H9 (cell line): ENCODE measurements at regions not wholly inside any gene's neighbourhood (a gene's known extent, or its start where the extent isn't known, plus 50 kb on each side); places are given as distances from the start of the nearest gene placed in this dataset.

ENCODE experiments used
- DNase-seq: peaks from one replicate; pipeline ENCODE4 v3.0.0-alpha.2; 2017
- H2AFZ ChIP-seq: one replicate; pipeline ENCODE4 v1.6.1; 2013; ENCODE audit warnings: mild to moderate bottlenecking, low read length, control low read depth, moderate library complexity
- H2AK5ac ChIP-seq: 2 replicates; pipeline ENCODE4 v1.6.1; 2013; ENCODE audit warnings: low read length, control low read depth, mixed read lengths; ENCODE audit not compliant: insufficient read length
- H2BK120ac ChIP-seq: one replicate; pipeline ENCODE4 v1.6.1; 2013; ENCODE audit warnings: low read depth, mild to moderate bottlenecking, low read length, control low read depth, inconsistent platforms; ENCODE audit not compliant: poor library complexity, severe bottlenecking
- H2BK12ac ChIP-seq: 2 replicates; pipeline ENCODE4 v1.6.1; 2013; ENCODE audit warnings: low read length, control low read depth, mixed read lengths, low read depth; ENCODE audit not compliant: insufficient read length
- H2BK15ac ChIP-seq: 2 replicates; pipeline ENCODE4 v1.6.1; 2013; ENCODE audit warnings: low read depth, low read length, control low read depth
- H2BK20ac ChIP-seq: one replicate; pipeline ENCODE4 v1.6.1; 2013; ENCODE audit warnings: low read depth, mild to moderate bottlenecking, low read length, control low read depth, inconsistent platforms; ENCODE audit not compliant: poor library complexity, severe bottlenecking
- H2BK5ac ChIP-seq: 2 replicates; pipeline ENCODE4 v1.6.1; 2013; ENCODE audit warnings: low read length, control low read depth, mixed read lengths; ENCODE audit not compliant: insufficient read length
- H3K14ac ChIP-seq: 2 replicates; pipeline ENCODE4 v1.6.1; 2013; ENCODE audit warnings: low read length, control low read depth; ENCODE audit not compliant: insufficient read depth
- H3K18ac ChIP-seq: 2 replicates; pipeline ENCODE4 v1.6.1; 2013; ENCODE audit warnings: low read depth, mild to moderate bottlenecking, mixed read lengths, low read length, control low read depth; ENCODE audit not compliant: insufficient read length
- H3K23ac ChIP-seq: 2 replicates; pipeline ENCODE4 v1.6.1; 2013; ENCODE audit warnings: low read length, control low read depth, mixed read lengths, low read depth; ENCODE audit not compliant: insufficient read length
- H3K23me2 ChIP-seq: 2 replicates; pipeline ENCODE4 v1.6.1; 2013; ENCODE audit warnings: low read depth, mild to moderate bottlenecking, mixed read lengths, low read length, control low read depth; ENCODE audit not compliant: insufficient read length, poor library complexity, severe bottlenecking
- H3K27ac ChIP-seq: 2 replicates; pipeline ENCODE4 v1.5.1; 2013; ENCODE audit warnings: low read length, control low read depth, mixed read lengths, low read depth; ENCODE audit not compliant: insufficient read length
- H3K27me3 ChIP-seq: 2 replicates; pipeline ENCODE4 v1.6.1; 2013; ENCODE audit warnings: low read length, control low read depth, inconsistent platforms; ENCODE audit not compliant: insufficient read depth
- H3K4ac ChIP-seq: 2 replicates; pipeline ENCODE4 v1.6.1; 2013; ENCODE audit warnings: low read depth, mild to moderate bottlenecking, control low read depth, inconsistent platforms, low read length, moderate library complexity
- H3K4me1 ChIP-seq: 2 replicates; pipeline ENCODE4 v1.6.1; 2013; ENCODE audit warnings: low read length, control low read depth, inconsistent platforms; ENCODE audit not compliant: insufficient read depth
- H3K4me2 ChIP-seq: 2 replicates; pipeline ENCODE4 v1.6.1; 2013; ENCODE audit warnings: low read length, control low read depth, mixed read lengths; ENCODE audit not compliant: insufficient read length, insufficient read depth
- H3K56ac ChIP-seq: 2 replicates; pipeline ENCODE4 v1.6.1; 2013; ENCODE audit warnings: low read depth, mild to moderate bottlenecking, mixed read lengths, low read length, control low read depth; ENCODE audit not compliant: insufficient read length
- H3K79me1 ChIP-seq: 2 replicates; pipeline ENCODE4 v1.6.1; 2013; ENCODE audit warnings: low read depth, mild to moderate bottlenecking, moderate library complexity, low read length, control low read depth, inconsistent platforms; ENCODE audit not compliant: insufficient read depth, poor library complexity, severe bottlenecking
- H3K79me2 ChIP-seq: 2 replicates; pipeline ENCODE4 v1.6.1; 2013; ENCODE audit warnings: low read length, control low read depth, inconsistent platforms; ENCODE audit not compliant: insufficient read depth
- H3K9ac ChIP-seq: 2 replicates; pipeline ENCODE4 v1.6.1; 2013; ENCODE audit warnings: low read length, control low read depth, mixed read lengths; ENCODE audit not compliant: insufficient read length; ENCODE audit errors: extremely low read depth
- H3K9me3 ChIP-seq: one replicate; pipeline ENCODE4 v1.6.1; 2013; ENCODE audit warnings: low read depth, low read length, inconsistent platforms; ENCODE audit not compliant: control insufficient read depth
- H3T11ph ChIP-seq: one replicate; pipeline ENCODE4 v1.6.1; 2013; ENCODE audit warnings: mild to moderate bottlenecking, low read length, control low read depth, inconsistent platforms
- H4K20me1 ChIP-seq: one replicate; pipeline ENCODE4 v1.6.1; 2013; ENCODE audit not compliant: control insufficient read depth, insufficient read length, insufficient read depth
- H4K5ac ChIP-seq: 2 replicates; pipeline ENCODE4 v1.6.1; 2013; ENCODE audit warnings: low read depth, mild to moderate bottlenecking, mixed read lengths, low read length, control low read depth; ENCODE audit not compliant: insufficient read length
- H4K8ac ChIP-seq: replicated peaks from 2 replicates; pipeline ENCODE4 v1.6.1; 2013; ENCODE audit warnings: low read length, control low read depth, mixed read lengths, low read depth; ENCODE audit not compliant: insufficient read length
- H4K91ac ChIP-seq: 2 replicates; pipeline ENCODE4 v1.6.1; 2013; ENCODE audit warnings: low read depth, mild to moderate bottlenecking, moderate library complexity, mixed read lengths, low read length, control low read depth; ENCODE audit not compliant: insufficient read length
- H3K27ac Mint-ChIP-seq, 3 experiments: 2 replicates in 2 of 3; 3 replicates in 1 of 3; pipeline ENCODE4 v1.8.0; 2020 to 2021; ENCODE audit warnings: mixed read lengths in 3 of 3, mild to moderate bottlenecking in 1 of 3, moderate library complexity in 1 of 3
- H3K27me3 Mint-ChIP-seq: 2 replicates; pipeline ENCODE4 v1.8.0; 2021; ENCODE audit warnings: low read depth, mild to moderate bottlenecking, moderate library complexity, mixed read lengths
- H3K36me3 Mint-ChIP-seq, 3 experiments: 2 replicates in 2 of 3; 3 replicates in 1 of 3; pipeline ENCODE4 v1.8.0; 2020 to 2021; ENCODE audit warnings: low read depth in 3 of 3, mixed read lengths in 3 of 3; ENCODE audit not compliant: insufficient read depth in 1 of 3
- H3K4me1 Mint-ChIP-seq, 2 experiments: 2 replicates each; pipeline ENCODE4 v1.8.0; 2020; ENCODE audit warnings: mixed read lengths in 2 of 2
- H3K4me3 Mint-ChIP-seq, 2 experiments: 2 replicates in 1 of 2; 3 replicates in 1 of 2; pipeline ENCODE4 v1.8.0; 2020 to 2021; ENCODE audit warnings: mild to moderate bottlenecking in 2 of 2, mixed read lengths in 2 of 2, moderate library complexity in 1 of 2
- H3K9me3 Mint-ChIP-seq, 2 experiments: 2 replicates in 1 of 2; 3 replicates in 1 of 2; pipeline ENCODE4 v1.8.0; 2020; ENCODE audit warnings: mild to moderate bottlenecking in 2 of 2, mixed read lengths in 2 of 2, moderate library complexity in 1 of 2
- WGBS: extraction: QIAGEN DNeasy Blood & Tissue Kit; methylation state at CpG from one replicate; pipeline ENCODE4 v1.1.7; 2013; ENCODE audit warnings: missing lambda C conversion rate, low lambda C conversion rate, mixed read lengths; ENCODE audit not compliant: insufficient read length; ENCODE audit errors: extremely low coverage; 5-methylcytosine and 5-hydroxymethylcytosine counted together
- TF ChIP-seq, protein P1 (sequence below): fragments of 200-600 bp; sonication (generic); conservative IDR thresholded peaks from 3 replicates; pipeline ENCODE4 v1.8.0; 2021; ENCODE audit warnings: antibody characterized with exemption, mild to moderate bottlenecking

DNA sequence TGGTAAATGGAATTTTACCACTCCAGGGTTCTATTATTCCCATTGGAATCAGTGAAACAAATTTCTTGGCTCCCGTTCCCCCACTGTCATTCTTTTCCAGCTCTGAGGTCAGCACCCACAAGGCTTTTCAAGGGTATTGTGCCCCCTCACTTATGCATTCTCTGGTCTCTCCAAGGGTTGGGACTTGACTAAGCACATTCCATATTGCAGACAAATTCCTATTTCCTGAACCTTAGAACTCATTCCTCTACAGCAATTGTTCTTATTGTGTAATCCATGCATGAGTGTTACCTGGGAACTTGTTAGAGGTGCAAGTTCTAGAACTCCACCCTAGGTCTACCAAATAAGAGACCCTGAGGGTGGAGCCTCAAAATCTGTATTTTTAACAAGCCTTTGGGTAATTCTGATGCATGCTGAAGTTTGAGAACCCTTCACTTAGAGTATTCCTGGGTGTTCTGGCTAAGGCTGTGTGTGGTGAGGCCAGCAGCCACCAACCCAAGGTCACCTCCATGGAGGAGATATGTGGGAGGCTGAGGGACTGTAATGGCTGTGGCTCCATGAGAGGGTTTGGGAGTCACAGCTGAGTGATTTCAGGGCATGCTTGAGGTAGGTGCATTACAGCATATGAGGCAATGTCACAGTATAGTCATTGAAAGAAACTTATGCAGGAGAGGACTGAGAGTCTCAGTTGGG, 150.9 kb downstream of the TTC6 start:
- Histone ChIP-seq H3K4me1 (no peaks in the 10 kb centered on the region; the same call in 1 of the 2 replicates), H4K91ac (no peak overlapping the region), H3K27me3 (no peaks in the 10 kb centered on the region), H3K14ac (no peak overlapping the region), H3K27ac (no peak overlapping the region), H4K8ac (no peak overlapping the region), H4K20me1 (no peaks in the 10 kb centered on the region), H4K5ac (no peak overlapping the region), H2BK15ac (no peak overlapping the region), H2BK20ac (no peak overlapping the region), H2BK12ac (no peak overlapping the region), H3K23ac (no peak overlapping the region), H3K79me2 (no peaks in the 10 kb centered on the region), H3T11ph (no peak overlapping the region), H2BK5ac (no peak overlapping the region), H2BK120ac (no peak overlapping the region), H3K18ac (no peak overlapping the region), H3K4me2 (no peak overlapping the region), H3K79me1 (no peaks in the 10 kb centered on the region), H3K56ac (no peak overlapping the region), H2AK5ac (no peak overlapping the region), H3K23me2 (no peaks in the 10 kb centered on the region), H2AFZ (no peak overlapping the region), H3K9ac (no peak overlapping the region), H3K9me3 (no peaks in the 10 kb centered on the region), H3K4ac (no peak overlapping the region)
- no peaks in the 10 kb centered on the region for H3K36me3 Mint-ChIP-seq
- no peak for DNase-seq
- TF ChIP-seq, protein P1, sequence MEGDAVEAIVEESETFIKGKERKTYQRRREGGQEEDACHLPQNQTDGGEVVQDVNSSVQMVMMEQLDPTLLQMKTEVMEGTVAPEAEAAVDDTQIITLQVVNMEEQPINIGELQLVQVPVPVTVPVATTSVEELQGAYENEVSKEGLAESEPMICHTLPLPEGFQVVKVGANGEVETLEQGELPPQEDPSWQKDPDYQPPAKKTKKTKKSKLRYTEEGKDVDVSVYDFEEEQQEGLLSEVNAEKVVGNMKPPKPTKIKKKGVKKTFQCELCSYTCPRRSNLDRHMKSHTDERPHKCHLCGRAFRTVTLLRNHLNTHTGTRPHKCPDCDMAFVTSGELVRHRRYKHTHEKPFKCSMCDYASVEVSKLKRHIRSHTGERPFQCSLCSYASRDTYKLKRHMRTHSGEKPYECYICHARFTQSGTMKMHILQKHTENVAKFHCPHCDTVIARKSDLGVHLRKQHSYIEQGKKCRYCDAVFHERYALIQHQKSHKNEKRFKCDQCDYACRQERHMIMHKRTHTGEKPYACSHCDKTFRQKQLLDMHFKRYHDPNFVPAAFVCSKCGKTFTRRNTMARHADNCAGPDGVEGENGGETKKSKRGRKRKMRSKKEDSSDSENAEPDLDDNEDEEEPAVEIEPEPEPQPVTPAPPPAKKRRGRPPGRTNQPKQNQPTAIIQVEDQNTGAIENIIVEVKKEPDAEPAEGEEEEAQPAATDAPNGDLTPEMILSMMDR: no peak
- peaks cover 12 to 13% of the 10 kb centered on the region in 2 experiments for H3K4me1 Mint-ChIP-seq
- no peak overlapping the region for H3K4me3 Mint-ChIP-seq
- no CpG with 5 or more reads among the region's 1 CpG for WGBS
- H3K27ac Mint-ChIP-seq: no peak overlapping the region; a peak in 1 of 7 replicates
- no peaks in the 10 kb centered on the region for H3K9me3 Mint-ChIP-seq
- no peaks in the 10 kb centered on the region for H3K27me3 Mint-ChIP-seq
